Spinal cord (tissue), 9 donors: ENCODE measurements at regions not wholly inside any gene's neighbourhood (a gene's known extent, or its start where the extent isn't known, plus 50 kb on each side); places are given as distances from the start of the nearest gene placed in this dataset.
"Not testable (repeated sequence)": the region's sequence is repeated elsewhere in the genome, so short reads cannot be mapped to it uniquely, and the experiment has no call there.

ENCODE experiments used
- DNase-seq, 6 donors: peaks; one replicate each; pipeline versions ENCODE4 v3.0.0 to v3.0.0-alpha.2; 2013 to 2015; ENCODE audit warnings: low spot score in 6 of 6, low read depth in 4 of 6
- H3K27ac ChIP-seq: one replicate; pipeline ENCODE4 v1.5.1; 2013; ENCODE audit warnings: low read depth, low read length, control low read depth
- H3K27me3 ChIP-seq: one replicate; pipeline ENCODE4 v1.6.1; 2013; ENCODE audit warnings: low read length; ENCODE audit not compliant: control insufficient read depth, insufficient read depth
- H3K36me3 ChIP-seq: one replicate; pipeline ENCODE4 v1.6.1; 2013; ENCODE audit warnings: low read length; ENCODE audit not compliant: control insufficient read depth, insufficient read depth
- H3K4me1 ChIP-seq: one replicate; pipeline ENCODE4 v1.6.1; 2013; ENCODE audit warnings: low read length; ENCODE audit not compliant: control insufficient read depth, insufficient read depth
- H3K4me3 ChIP-seq: one replicate; pipeline ENCODE4 v1.5.1; 2013; ENCODE audit warnings: low read depth, low read length, control low read depth
- H3K9me3 ChIP-seq: one replicate; pipeline ENCODE4 v1.6.1; 2013; ENCODE audit warnings: low read length; ENCODE audit not compliant: control insufficient read depth, insufficient read depth
- WGBS: methylation state at CpG from one replicate; pipeline ENCODE4 v1.1.5; 2013; ENCODE audit warnings: missing lambda C conversion rate; ENCODE audit not compliant: insufficient coverage; 5-methylcytosine and 5-hydroxymethylcytosine counted together
- donor health status: healthy.

- H3K4me1 ChIP-seq = no peaks in the 10 kb centered on the region
- WGBS = 96% methylated on average over 10 of the region's 10 CpGs
- no peaks in the 10 kb centered on the region for H3K9me3 ChIP-seq
- no peaks in the 10 kb centered on the region for H3K36me3 ChIP-seq
- DNase-seq = no peak
- H3K27me3 ChIP-seq = no peaks in the 10 kb centered on the region
- no peak overlapping the region for H3K27ac ChIP-seq
- H3K4me3 ChIP-seq = no peak overlapping the region
Observed at GRCh38 chr2:49772299-49772970, 618.1 kb upstream of the FSHR start.

GRCh38 chr2:49770919-49771318 lies 616.6 kb upstream of the FSHR start:
- H3K4me1 ChIP-seq = no peaks in the 10 kb centered on the region
- no peaks in the 10 kb centered on the region for H3K27me3 ChIP-seq
- WGBS = 46% methylated on average over 4 of the region's 4 CpGs
- H3K9me3 ChIP-seq = no peaks in the 10 kb centered on the region
- no peaks in the 10 kb centered on the region for H3K36me3 ChIP-seq
- peak in 1 of 6 donors; percentile 19 for DNase-seq
- no peak overlapping the region for H3K4me3 ChIP-seq
- no peak overlapping the region for H3K27ac ChIP-seq

DNA sequence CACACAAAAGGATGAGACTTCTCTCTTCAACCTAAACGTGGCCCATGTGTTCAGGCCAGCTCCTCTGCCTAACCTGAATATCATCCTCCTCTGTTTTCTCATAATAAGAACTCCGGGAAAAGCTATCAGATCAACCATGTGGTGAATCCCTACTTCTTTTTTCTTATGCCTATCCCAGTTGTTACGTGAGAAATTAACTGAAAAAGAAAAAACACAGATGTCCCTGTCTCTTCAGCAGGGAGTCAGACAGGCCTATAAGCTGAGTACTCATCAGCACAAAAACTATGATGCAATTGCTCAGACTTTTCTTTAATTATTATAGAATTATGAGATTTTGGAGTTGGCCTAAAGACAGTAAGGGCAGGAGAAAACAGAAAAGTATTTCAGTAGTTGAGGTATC lies 613.0 kb upstream of the FSHR start:
- H3K36me3 ChIP-seq = no peaks in the 10 kb centered on the region
- no peaks in the 10 kb centered on the region for H3K27me3 ChIP-seq
- DNase-seq = no peak
- H3K9me3 ChIP-seq = no peaks in the 10 kb centered on the region
- 71% methylated on average over 1 of the region's 3 CpGs for WGBS
- H3K4me1 ChIP-seq = no peaks in the 10 kb centered on the region
- no peak overlapping the region for H3K27ac ChIP-seq
- no peak overlapping the region for H3K4me3 ChIP-seq

GRCh38 chr2:49755777-49756176 lies 601.5 kb upstream of the FSHR start:
- Histone ChIP-seq H3K27me3 (no peaks in the 10 kb centered on the region), H3K9me3 (no peaks in the 10 kb centered on the region), H3K27ac (no peak overlapping the region), H3K36me3 (no peaks in the 10 kb centered on the region), H3K4me3 (no peak overlapping the region), H3K4me1 (no peaks in the 10 kb centered on the region)
- DNase-seq = no peak
- 100% methylated on average over 1 of the region's 3 CpGs for WGBS

GRCh38 chr2:49754381-49754780 lies 600.1 kb upstream of the FSHR start:
- Histone ChIP-seq H3K27me3 (no peaks in the 10 kb centered on the region), H3K4me3 (no peak overlapping the region), H3K36me3 (no peaks in the 10 kb centered on the region), H3K27ac (no peak overlapping the region), H3K9me3 (no peaks in the 10 kb centered on the region), H3K4me1 (no peaks in the 10 kb centered on the region)
- no CpG with 5 or more reads among the region's 3 CpGs for WGBS
- DNase-seq = peak in 1 of 6 donors; percentile 23

- 57% methylated on average over 8 of the region's 8 CpGs for WGBS
Observed at GRCh38 chr2:49753344-49753985, 599.1 kb upstream of the FSHR start.

DNA sequence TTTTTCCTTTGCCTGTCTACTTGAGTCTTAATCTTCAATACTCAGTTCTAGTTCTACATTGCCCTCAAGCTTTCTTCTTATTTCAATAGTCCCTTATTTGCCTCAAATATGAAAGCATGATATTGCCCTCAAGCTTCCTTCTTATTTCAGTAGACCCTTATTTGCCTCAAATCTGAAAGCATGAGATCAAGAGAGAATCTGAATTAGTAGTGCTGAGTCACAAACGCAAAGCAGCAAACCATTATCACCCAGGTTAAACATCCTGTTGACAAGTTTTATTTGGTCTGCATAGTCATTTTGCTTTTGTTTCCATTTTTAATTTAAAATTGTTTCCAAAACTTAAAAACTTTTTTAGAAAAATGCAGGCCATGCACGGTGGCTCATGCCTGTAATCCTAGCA lies 583.3 kb upstream of the FSHR start:
- DNase-seq = no peak
- H3K27me3 ChIP-seq = no peaks in the 10 kb centered on the region
- no peaks in the 10 kb centered on the region for H3K9me3 ChIP-seq
- H3K36me3 ChIP-seq = no peaks in the 10 kb centered on the region
- H3K4me1 ChIP-seq = no peaks in the 10 kb centered on the region
- no peak overlapping the region for H3K27ac ChIP-seq
- no peak overlapping the region for H3K4me3 ChIP-seq
- WGBS = no CpG with 5 or more reads among the region's 2 CpGs

More at GRCh38 chr2:49753344-49753985, 599.1 kb upstream of the FSHR start:
- Histone ChIP-seq H3K4me3 (no peak overlapping the region), H3K36me3 (no peaks in the 10 kb centered on the region), H3K9me3 (no peaks in the 10 kb centered on the region), H3K27me3 (no peaks in the 10 kb centered on the region), H3K4me1 (no peaks in the 10 kb centered on the region), H3K27ac (no peak overlapping the region)
- DNase-seq = peak in 2 of 6 donors; percentile 17 to 87

- not testable (repeated sequence) for H3K9me3 ChIP-seq, DNase-seq, H3K4me1 ChIP-seq, H3K36me3 ChIP-seq, H3K27ac ChIP-seq, H3K27me3 ChIP-seq, H3K4me3 ChIP-seq
- WGBS = 91% methylated on average over 4 of the region's 4 CpGs
Observed at GRCh38 chr2:49732924-49733323, 578.6 kb upstream of the FSHR start.

DNA sequence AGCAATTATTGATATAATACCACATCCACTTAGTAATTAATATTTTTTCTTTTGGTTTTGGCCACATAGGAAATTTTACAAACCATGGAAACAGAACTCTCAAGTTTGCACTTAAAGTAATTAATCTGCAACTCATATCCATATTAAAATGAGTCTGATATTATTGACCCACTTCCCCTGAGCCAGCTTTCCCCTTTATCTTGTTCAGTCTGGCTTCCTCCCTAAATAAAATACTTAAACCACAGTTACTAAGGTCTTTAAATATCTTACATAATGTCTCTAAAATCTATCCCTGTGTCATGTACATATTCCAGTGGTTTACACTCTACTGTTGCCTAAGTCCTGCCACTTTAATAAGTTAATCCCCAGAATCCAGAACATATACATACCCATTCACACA lies 564.9 kb upstream of the FSHR start:
- Histone ChIP-seq H3K27ac (no peak overlapping the region), H3K9me3 (no peaks in the 10 kb centered on the region), H3K4me1 (no peaks in the 10 kb centered on the region), H3K36me3 (no peaks in the 10 kb centered on the region), H3K27me3 (no peaks in the 10 kb centered on the region), H3K4me3 (no peak overlapping the region)
- no peak for DNase-seq

- Histone ChIP-seq H3K27ac (no peak overlapping the region), H3K4me1 (no peaks in the 10 kb centered on the region), H3K27me3 (no peaks in the 10 kb centered on the region), H3K36me3 (no peaks in the 10 kb centered on the region), H3K4me3 (no peak overlapping the region), H3K9me3 (no peaks in the 10 kb centered on the region)
- no peak for DNase-seq
- 100% methylated on average over 1 of the region's 4 CpGs for WGBS
Observed at GRCh38 chr2:49715597-49715996, 561.3 kb upstream of the FSHR start.
